ENCODE measurements at regions not wholly inside any gene's neighbourhood (a gene's known extent, or its start where the extent isn't known, plus 50 kb on each side); places are given as distances from the start of the nearest gene placed in this dataset.

GRCh38 chr4:100130964-100131363 is 59.3 kb downstream of the DDIT4L start:
- no peak overlapping the region for H3K27ac ChIP-seq (ENCODE audit: low read depth, low read length)
- no peak overlapping the region for H3K4me3 ChIP-seq (ENCODE audit: low read depth in 1 of 2, low read length in 2 of 2)
- no peaks in the 10 kb centered on the region for H3K9me3 ChIP-seq (ENCODE audit: control insufficient read depth in 1 of 2, low read length in 2 of 2)
- H3K27me3 ChIP-seq (ENCODE audit: control insufficient read depth in 1 of 2, insufficient read depth in 2 of 2, low read length in 2 of 2) = no peaks in the 10 kb centered on the region
- H3K4me1 ChIP-seq (ENCODE audit: control insufficient read depth in 1 of 2, insufficient read depth in 2 of 2, low read length in 2 of 2) = no peaks in the 10 kb centered on the region
- H3K9ac ChIP-seq (ENCODE audit: low read depth in 1 of 2, low read length in 2 of 2) = no peak overlapping the region
- no peaks in the 10 kb centered on the region for H3K36me3 ChIP-seq (ENCODE audit: control insufficient read depth in 1 of 2, insufficient read depth in 2 of 2, low read length in 2 of 2)

DNA sequence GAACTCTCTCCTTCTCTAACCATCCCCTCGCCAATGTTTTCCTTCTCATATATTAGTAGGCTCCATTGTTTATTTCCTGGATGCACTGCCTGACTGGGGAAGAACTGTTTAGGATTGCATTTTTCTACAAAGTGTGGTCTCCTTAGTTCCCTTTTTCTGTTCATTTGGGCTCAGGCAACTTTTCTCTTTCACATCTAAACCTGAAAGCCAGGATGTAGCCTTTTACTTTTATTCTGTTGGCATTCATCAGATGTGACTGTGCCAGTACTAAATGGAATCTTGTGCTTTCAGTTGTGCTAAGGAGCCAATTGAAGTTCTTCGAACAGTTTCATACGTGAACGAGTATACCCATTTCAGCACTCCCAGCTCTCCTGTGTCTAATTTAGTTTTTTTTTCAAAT is 59.8 kb downstream of the DDIT4L start:
- no peak overlapping the region for H3K4me3 ChIP-seq (ENCODE audit: low read depth in 1 of 2, low read length in 2 of 2)
- no peak overlapping the region for H3K9ac ChIP-seq (ENCODE audit: low read depth in 1 of 2, low read length in 2 of 2)

DNA sequence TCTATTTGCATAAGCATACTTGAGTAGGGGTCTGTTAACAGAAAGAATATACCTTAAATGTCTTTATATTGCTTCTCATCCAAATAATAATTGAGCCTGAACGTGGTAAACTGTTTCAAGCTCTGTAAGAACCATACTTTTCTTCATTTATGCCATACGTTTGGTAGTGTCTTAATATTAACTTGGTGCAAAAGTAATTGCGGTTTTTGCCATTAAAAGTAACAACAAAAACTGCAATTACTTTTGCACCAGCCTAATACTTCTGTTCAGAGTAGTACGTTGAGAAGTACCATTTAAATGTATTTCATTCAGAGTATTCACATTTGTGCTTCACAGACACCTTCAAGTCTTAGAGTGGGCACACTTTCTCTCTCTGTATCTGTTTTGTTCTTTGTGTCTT is 60.5 kb downstream of the DDIT4L start:
- Histone ChIP-seq H3K27me3 (ENCODE audit: control insufficient read depth in 1 of 2, insufficient read depth in 2 of 2, low read length in 2 of 2) (no peaks in the 10 kb centered on the region), H3K9ac (ENCODE audit: low read depth in 1 of 2, low read length in 2 of 2) (no peak overlapping the region), H3K36me3 (ENCODE audit: control insufficient read depth in 1 of 2, insufficient read depth in 2 of 2, low read length in 2 of 2) (no peaks in the 10 kb centered on the region), H3K27ac (ENCODE audit: low read depth, low read length) (no peak overlapping the region), H3K9me3 (ENCODE audit: control insufficient read depth in 1 of 2, low read length in 2 of 2) (peaks cover 0 to 2% of the 10 kb centered on the region in 2 donors), H3K4me1 (ENCODE audit: control insufficient read depth in 1 of 2, insufficient read depth in 2 of 2, low read length in 2 of 2) (no peaks in the 10 kb centered on the region), H3K4me3 (ENCODE audit: low read depth in 1 of 2, low read length in 2 of 2) (no peak overlapping the region)

More for the DNA sequence above, 59.8 kb downstream of the DDIT4L start:
- Histone ChIP-seq H3K4me1 (ENCODE audit: control insufficient read depth in 1 of 2, insufficient read depth in 2 of 2, low read length in 2 of 2) (no peaks in the 10 kb centered on the region), H3K27ac (ENCODE audit: low read depth, low read length) (no peak overlapping the region), H3K9me3 (ENCODE audit: control insufficient read depth in 1 of 2, low read length in 2 of 2) (no peaks in the 10 kb centered on the region), H3K27me3 (ENCODE audit: control insufficient read depth in 1 of 2, insufficient read depth in 2 of 2, low read length in 2 of 2) (no peaks in the 10 kb centered on the region), H3K36me3 (ENCODE audit: control insufficient read depth in 1 of 2, insufficient read depth in 2 of 2, low read length in 2 of 2) (no peaks in the 10 kb centered on the region)

DNA sequence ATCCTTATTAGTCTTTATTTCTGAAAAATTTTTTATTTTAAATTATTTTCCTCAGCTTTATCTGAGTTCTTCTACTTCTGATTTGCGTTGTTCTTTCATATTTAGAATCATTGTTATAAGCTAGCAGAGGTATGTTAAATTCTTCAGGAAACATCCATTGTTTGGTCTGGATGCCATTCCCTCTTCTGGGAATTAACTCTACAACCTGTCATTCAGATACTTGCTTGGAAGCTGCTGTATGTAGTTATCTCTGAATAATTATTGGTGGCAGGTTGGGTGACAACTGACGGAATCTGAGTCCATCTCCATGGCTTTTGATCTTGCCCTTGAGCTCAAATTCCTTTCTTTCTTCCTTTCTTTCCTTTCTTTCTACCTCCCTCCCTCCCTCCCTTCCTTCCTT is 61.9 kb downstream of the DDIT4L start:
- H3K9ac ChIP-seq (ENCODE audit: low read depth in 1 of 2, low read length in 2 of 2) = no peak overlapping the region
- no peaks in the 10 kb centered on the region for H3K36me3 ChIP-seq (ENCODE audit: control insufficient read depth in 1 of 2, insufficient read depth in 2 of 2, low read length in 2 of 2)
- no peaks in the 10 kb centered on the region for H3K27me3 ChIP-seq (ENCODE audit: control insufficient read depth in 1 of 2, insufficient read depth in 2 of 2, low read length in 2 of 2)
- peaks cover 0 to 2% of the 10 kb centered on the region in 2 donors for H3K9me3 ChIP-seq (ENCODE audit: control insufficient read depth in 1 of 2, low read length in 2 of 2)
- H3K27ac ChIP-seq (ENCODE audit: low read depth, low read length) = no peak overlapping the region
- no peaks in the 10 kb centered on the region for H3K4me1 ChIP-seq (ENCODE audit: control insufficient read depth in 1 of 2, insufficient read depth in 2 of 2, low read length in 2 of 2)
- H3K4me3 ChIP-seq (ENCODE audit: low read depth in 1 of 2, low read length in 2 of 2) = no peak overlapping the region

- peaks cover 0 to 2% of the 10 kb centered on the region in 2 donors for H3K9me3 ChIP-seq (ENCODE audit: control insufficient read depth in 1 of 2, low read length in 2 of 2)
- no peak overlapping the region for H3K9ac ChIP-seq (ENCODE audit: low read depth in 1 of 2, low read length in 2 of 2)
- H3K36me3 ChIP-seq (ENCODE audit: control insufficient read depth in 1 of 2, insufficient read depth in 2 of 2, low read length in 2 of 2) = no peaks in the 10 kb centered on the region
- no peak overlapping the region for H3K4me3 ChIP-seq (ENCODE audit: low read depth in 1 of 2, low read length in 2 of 2)
- H3K27me3 ChIP-seq (ENCODE audit: control insufficient read depth in 1 of 2, insufficient read depth in 2 of 2, low read length in 2 of 2) = no peaks in the 10 kb centered on the region
- no peaks in the 10 kb centered on the region for H3K4me1 ChIP-seq (ENCODE audit: control insufficient read depth in 1 of 2, insufficient read depth in 2 of 2, low read length in 2 of 2)
- H3K27ac ChIP-seq (ENCODE audit: low read depth, low read length) = no peak overlapping the region
Observed at GRCh38 chr4:100124715-100125114, 65.6 kb downstream of the DDIT4L start.

DNA sequence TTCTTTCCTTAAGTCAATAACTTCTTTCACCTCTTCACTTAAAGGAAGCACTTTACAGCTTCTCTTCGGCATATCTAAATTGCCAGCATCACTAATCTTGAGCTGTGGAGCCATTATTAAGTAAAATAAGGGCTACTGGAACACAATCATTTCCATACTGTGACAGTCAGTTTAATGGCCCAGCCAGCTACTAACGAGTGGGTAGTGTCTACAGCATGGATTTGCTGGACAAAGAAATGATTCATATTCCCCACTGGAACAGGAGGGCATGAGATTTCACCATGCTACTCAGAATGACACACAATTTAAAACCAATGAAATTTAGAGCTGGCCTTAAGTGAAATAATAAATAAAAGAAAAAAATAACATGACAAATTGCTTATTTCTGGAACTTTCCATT is 72.1 kb downstream of the DDIT4L start:
- no peaks in the 10 kb centered on the region for H3K4me1 ChIP-seq (ENCODE audit: control insufficient read depth in 1 of 2, insufficient read depth in 2 of 2, low read length in 2 of 2)
- H3K4me3 ChIP-seq (ENCODE audit: low read depth in 1 of 2, low read length in 2 of 2) = no peak overlapping the region
- H3K27me3 ChIP-seq (ENCODE audit: control insufficient read depth in 1 of 2, insufficient read depth in 2 of 2, low read length in 2 of 2) = no peaks in the 10 kb centered on the region
- H3K36me3 ChIP-seq (ENCODE audit: control insufficient read depth in 1 of 2, insufficient read depth in 2 of 2, low read length in 2 of 2) = no peaks in the 10 kb centered on the region
- H3K27ac ChIP-seq (ENCODE audit: low read depth, low read length) = no peak overlapping the region
- H3K9ac ChIP-seq (ENCODE audit: low read depth in 1 of 2, low read length in 2 of 2) = no peak overlapping the region
- no peaks in the 10 kb centered on the region for H3K9me3 ChIP-seq (ENCODE audit: control insufficient read depth in 1 of 2, low read length in 2 of 2)

DNA sequence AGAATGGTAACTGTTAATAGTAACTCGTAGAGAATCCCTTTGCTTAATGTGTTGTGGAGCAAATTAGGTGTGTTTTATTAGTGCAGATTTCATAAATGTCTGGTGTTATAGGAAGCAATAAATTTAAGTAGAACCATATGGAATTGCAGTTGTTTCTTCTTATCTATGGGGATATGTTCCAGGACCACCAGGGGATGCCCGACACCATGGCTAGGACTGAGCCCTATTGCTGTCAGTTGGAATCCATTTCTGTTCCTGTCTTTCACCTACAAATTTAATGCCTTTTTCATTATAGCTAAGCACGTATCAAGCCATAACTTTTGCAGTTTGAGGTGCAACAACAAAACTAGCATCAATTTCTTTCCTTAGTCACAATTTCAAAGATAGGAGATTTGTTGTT is 72.5 kb downstream of the DDIT4L start:
- Histone ChIP-seq H3K36me3 (ENCODE audit: control insufficient read depth in 1 of 2, insufficient read depth in 2 of 2, low read length in 2 of 2) (no peaks in the 10 kb centered on the region), H3K4me1 (ENCODE audit: control insufficient read depth in 1 of 2, insufficient read depth in 2 of 2, low read length in 2 of 2) (no peaks in the 10 kb centered on the region), H3K9ac (ENCODE audit: low read depth in 1 of 2, low read length in 2 of 2) (no peak overlapping the region), H3K9me3 (ENCODE audit: control insufficient read depth in 1 of 2, low read length in 2 of 2) (no peaks in the 10 kb centered on the region), H3K4me3 (ENCODE audit: low read depth in 1 of 2, low read length in 2 of 2) (no peak overlapping the region), H3K27me3 (ENCODE audit: control insufficient read depth in 1 of 2, insufficient read depth in 2 of 2, low read length in 2 of 2) (no peaks in the 10 kb centered on the region), H3K27ac (ENCODE audit: low read depth, low read length) (no peak overlapping the region)

DNA sequence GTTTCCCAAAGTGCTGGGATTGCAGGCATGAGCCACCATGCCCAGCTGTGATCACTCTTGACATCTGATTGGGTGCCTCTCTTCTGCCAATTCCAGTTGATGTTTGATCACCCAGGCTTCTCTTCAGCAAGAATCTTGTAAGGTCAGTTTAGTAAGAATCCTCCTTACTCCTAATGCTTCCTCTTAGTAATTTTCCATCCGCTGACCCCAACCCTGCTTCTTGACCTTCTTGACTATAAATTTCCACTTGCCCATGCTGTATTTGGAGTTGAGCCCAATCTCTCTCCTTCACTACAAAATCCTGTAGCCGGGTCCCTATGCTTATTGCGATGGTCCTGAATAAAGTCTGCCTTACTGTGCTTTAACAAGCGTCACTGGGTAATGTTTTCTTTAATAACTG is 75.4 kb downstream of the DDIT4L start:
- no peaks in the 10 kb centered on the region for H3K9me3 ChIP-seq (ENCODE audit: control insufficient read depth in 1 of 2, low read length in 2 of 2)
- H3K27ac ChIP-seq (ENCODE audit: low read depth, low read length) = no peak overlapping the region
- no peak overlapping the region for H3K9ac ChIP-seq (ENCODE audit: low read depth in 1 of 2, low read length in 2 of 2)
- no peaks in the 10 kb centered on the region for H3K4me1 ChIP-seq (ENCODE audit: control insufficient read depth in 1 of 2, insufficient read depth in 2 of 2, low read length in 2 of 2)
- H3K36me3 ChIP-seq (ENCODE audit: control insufficient read depth in 1 of 2, insufficient read depth in 2 of 2, low read length in 2 of 2) = no peaks in the 10 kb centered on the region
- H3K27me3 ChIP-seq (ENCODE audit: control insufficient read depth in 1 of 2, insufficient read depth in 2 of 2, low read length in 2 of 2) = no peaks in the 10 kb centered on the region
- no peak overlapping the region for H3K4me3 ChIP-seq (ENCODE audit: low read depth in 1 of 2, low read length in 2 of 2)

- Histone ChIP-seq H3K9ac (ENCODE audit: low read depth in 1 of 2, low read length in 2 of 2) (no peak overlapping the region), H3K4me3 (ENCODE audit: low read depth in 1 of 2, low read length in 2 of 2) (no peak overlapping the region), H3K4me1 (ENCODE audit: control insufficient read depth in 1 of 2, insufficient read depth in 2 of 2, low read length in 2 of 2) (no peaks in the 10 kb centered on the region), H3K9me3 (ENCODE audit: control insufficient read depth in 1 of 2, low read length in 2 of 2) (no peaks in the 10 kb centered on the region), H3K27me3 (ENCODE audit: control insufficient read depth in 1 of 2, insufficient read depth in 2 of 2, low read length in 2 of 2) (no peaks in the 10 kb centered on the region), H3K27ac (ENCODE audit: low read depth, low read length) (no peak overlapping the region), H3K36me3 (ENCODE audit: control insufficient read depth in 1 of 2, insufficient read depth in 2 of 2, low read length in 2 of 2) (no peaks in the 10 kb centered on the region)
Observed at GRCh38 chr4:100113732-100114131, 76.5 kb downstream of the DDIT4L start.

GRCh38 chr4:100113096-100113495 is 77.2 kb downstream of the DDIT4L start:
- no peaks in the 10 kb centered on the region for H3K27me3 ChIP-seq (ENCODE audit: control insufficient read depth in 1 of 2, insufficient read depth in 2 of 2, low read length in 2 of 2)
- no peaks in the 10 kb centered on the region for H3K9me3 ChIP-seq (ENCODE audit: control insufficient read depth in 1 of 2, low read length in 2 of 2)
- H3K36me3 ChIP-seq (ENCODE audit: control insufficient read depth in 1 of 2, insufficient read depth in 2 of 2, low read length in 2 of 2) = no peaks in the 10 kb centered on the region
- H3K27ac ChIP-seq (ENCODE audit: low read depth, low read length) = no peak overlapping the region
- H3K4me1 ChIP-seq (ENCODE audit: control insufficient read depth in 1 of 2, insufficient read depth in 2 of 2, low read length in 2 of 2) = no peaks in the 10 kb centered on the region
- H3K9ac ChIP-seq (ENCODE audit: low read depth in 1 of 2, low read length in 2 of 2) = no peak overlapping the region
- no peak overlapping the region for H3K4me3 ChIP-seq (ENCODE audit: low read depth in 1 of 2, low read length in 2 of 2)

GRCh38 chr4:100109921-100110320 is 80.3 kb downstream of the DDIT4L start:
- Histone ChIP-seq H3K9ac (ENCODE audit: low read depth in 1 of 2, low read length in 2 of 2) (no peak overlapping the region), H3K27ac (ENCODE audit: low read depth, low read length) (no peak overlapping the region), H3K9me3 (ENCODE audit: control insufficient read depth in 1 of 2, low read length in 2 of 2) (no peaks in the 10 kb centered on the region), H3K4me1 (ENCODE audit: control insufficient read depth in 1 of 2, insufficient read depth in 2 of 2, low read length in 2 of 2) (no peaks in the 10 kb centered on the region), H3K27me3 (ENCODE audit: control insufficient read depth in 1 of 2, insufficient read depth in 2 of 2, low read length in 2 of 2) (no peaks in the 10 kb centered on the region), H3K4me3 (ENCODE audit: low read depth in 1 of 2, low read length in 2 of 2) (no peak overlapping the region), H3K36me3 (ENCODE audit: control insufficient read depth in 1 of 2, insufficient read depth in 2 of 2, low read length in 2 of 2) (no peaks in the 10 kb centered on the region)

All from duodenal mucosa (tissue), 2 donors.